ENCODE measurements at regions not wholly inside any gene's neighbourhood (a gene's known extent, or its start where the extent isn't known, plus 50 kb on each side); places are given as distances from the start of the nearest gene placed in this dataset.

DNA sequence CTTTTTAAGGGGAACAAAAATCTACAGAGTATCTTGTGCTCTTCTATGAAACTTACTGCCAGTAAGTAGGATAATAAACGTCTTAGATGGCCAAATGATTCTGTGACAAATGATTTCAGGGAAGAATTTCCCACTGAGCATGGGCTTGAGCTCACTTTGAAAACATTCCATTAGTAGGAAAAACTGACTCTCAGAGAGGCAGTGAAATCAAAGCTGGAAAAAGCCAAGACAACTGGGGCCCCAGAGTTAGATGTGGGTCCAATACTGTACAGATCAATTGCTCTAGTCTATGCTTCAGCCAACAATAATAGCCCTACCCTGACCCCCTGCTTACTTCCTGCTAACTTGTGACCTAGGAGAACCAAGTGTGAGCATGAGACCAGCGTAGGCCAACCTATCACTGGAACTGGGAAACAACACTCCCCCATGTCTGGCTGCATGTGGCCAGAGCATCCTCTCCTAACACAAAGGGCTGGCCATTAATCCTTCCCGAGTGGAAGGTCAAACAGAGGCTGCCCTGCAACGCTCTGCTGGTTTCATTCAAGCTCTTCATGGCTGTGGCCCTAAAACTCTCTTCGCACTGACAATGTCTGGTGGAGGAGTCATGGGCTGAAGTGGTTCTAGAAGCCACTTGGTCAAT, 68.8 kb downstream of the FOXB1 start:
- no peak for DNase-seq (ENCODE audit: low read depth)
- H3K4me3 ChIP-seq (ENCODE audit: low read depth, low read length), result no peak overlapping the region
- TF ChIP-seq, protein P1, sequence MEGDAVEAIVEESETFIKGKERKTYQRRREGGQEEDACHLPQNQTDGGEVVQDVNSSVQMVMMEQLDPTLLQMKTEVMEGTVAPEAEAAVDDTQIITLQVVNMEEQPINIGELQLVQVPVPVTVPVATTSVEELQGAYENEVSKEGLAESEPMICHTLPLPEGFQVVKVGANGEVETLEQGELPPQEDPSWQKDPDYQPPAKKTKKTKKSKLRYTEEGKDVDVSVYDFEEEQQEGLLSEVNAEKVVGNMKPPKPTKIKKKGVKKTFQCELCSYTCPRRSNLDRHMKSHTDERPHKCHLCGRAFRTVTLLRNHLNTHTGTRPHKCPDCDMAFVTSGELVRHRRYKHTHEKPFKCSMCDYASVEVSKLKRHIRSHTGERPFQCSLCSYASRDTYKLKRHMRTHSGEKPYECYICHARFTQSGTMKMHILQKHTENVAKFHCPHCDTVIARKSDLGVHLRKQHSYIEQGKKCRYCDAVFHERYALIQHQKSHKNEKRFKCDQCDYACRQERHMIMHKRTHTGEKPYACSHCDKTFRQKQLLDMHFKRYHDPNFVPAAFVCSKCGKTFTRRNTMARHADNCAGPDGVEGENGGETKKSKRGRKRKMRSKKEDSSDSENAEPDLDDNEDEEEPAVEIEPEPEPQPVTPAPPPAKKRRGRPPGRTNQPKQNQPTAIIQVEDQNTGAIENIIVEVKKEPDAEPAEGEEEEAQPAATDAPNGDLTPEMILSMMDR (IDR thresholded peaks at IDR 0.05; ENCODE audit: control insufficient read depth, extremely low read depth, insufficient read depth), result no peak

DNA sequence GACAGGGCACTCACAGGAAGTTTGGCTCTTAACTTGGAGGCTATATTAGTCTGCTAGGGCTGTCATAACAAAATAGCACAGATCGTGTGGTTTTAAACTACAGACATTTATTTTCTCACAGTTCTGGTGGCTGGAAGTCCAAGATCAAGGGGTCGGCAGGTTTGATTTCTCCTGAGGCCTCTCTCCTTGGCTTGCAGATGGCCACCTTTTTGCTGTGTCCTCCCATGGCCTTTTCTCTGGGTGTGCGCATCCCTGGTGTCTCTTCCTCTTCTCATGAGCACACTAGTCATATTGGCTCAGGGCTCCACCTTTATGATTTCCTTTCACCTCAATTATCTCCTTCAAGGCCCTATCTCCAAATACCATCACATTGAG, 69.3 kb downstream of the FOXB1 start:
- DNase-seq (ENCODE audit: low read depth), result no peak
- TF ChIP-seq, protein P1 (IDR thresholded peaks at IDR 0.05; ENCODE audit: control insufficient read depth, extremely low read depth, insufficient read depth), result no peak
- H3K4me3 ChIP-seq (ENCODE audit: low read depth, low read length), result no peak overlapping the region

DNA sequence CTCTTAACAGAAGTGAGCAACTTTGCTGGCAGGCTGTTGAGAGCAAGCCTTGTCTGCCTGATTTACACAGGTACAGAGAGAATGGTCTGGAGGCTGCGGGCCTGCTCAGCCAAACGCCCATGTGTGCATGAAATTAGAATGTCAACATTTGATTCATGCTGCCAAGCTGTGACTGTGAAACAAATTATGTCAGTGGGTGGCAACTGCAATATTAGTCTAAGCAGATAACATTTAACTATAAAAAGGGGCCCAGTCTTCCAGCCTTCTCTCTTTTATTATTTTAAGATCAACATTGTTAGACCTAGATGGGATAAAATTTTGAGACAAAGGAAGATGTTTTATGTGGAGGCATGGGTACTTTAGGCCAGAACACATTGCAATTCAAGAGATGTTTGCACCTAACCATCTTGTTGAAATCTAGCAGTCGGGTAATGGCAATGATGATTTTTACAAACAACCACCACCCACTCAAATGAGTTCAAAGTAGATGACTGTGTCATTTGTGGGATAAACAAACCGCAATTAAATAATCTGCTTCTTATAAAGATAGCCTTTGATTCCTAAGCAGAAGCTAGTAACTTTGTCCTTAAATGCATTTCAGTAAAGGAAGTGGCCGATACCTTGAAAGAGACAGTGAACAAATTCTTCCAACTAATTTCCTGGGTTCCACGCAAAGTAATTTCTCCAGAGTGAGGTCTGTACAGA, 70.2 kb downstream of the FOXB1 start:
- peak; percentile 80 for DNase-seq (ENCODE audit: low read depth)

DNA sequence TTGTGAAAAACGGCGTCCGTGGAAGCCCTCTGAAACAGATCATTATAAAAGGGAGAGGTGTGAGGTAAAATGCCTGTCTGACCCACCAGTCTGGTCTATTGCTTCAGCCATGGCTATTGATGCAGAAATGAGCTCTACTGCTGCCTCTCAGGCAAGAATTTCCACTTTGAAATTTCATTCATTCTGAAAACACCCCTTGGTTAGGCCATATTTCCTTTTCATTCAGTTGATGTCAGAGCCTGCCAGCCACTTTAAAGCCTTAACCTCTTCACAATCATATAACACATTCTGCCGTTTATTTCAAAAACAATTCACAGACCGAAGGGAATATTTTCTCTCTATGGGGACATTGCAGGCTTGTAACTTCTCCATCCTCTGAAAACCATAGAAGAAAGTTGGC, 71.9 kb downstream of the FOXB1 start:
- TF ChIP-seq, protein P1 (IDR thresholded peaks at IDR 0.05; ENCODE audit: control insufficient read depth, extremely low read depth, insufficient read depth), result no peak
- no peak overlapping the region for H3K4me3 ChIP-seq (ENCODE audit: low read depth, low read length)
- no peak for DNase-seq (ENCODE audit: low read depth)

More for the DNA sequence above, 70.2 kb downstream of the FOXB1 start:
- no peak overlapping the region for H3K4me3 ChIP-seq (ENCODE audit: low read depth, low read length)
- TF ChIP-seq, protein P1 (IDR thresholded peaks at IDR 0.05; ENCODE audit: control insufficient read depth, extremely low read depth, insufficient read depth), result no peak

DNA sequence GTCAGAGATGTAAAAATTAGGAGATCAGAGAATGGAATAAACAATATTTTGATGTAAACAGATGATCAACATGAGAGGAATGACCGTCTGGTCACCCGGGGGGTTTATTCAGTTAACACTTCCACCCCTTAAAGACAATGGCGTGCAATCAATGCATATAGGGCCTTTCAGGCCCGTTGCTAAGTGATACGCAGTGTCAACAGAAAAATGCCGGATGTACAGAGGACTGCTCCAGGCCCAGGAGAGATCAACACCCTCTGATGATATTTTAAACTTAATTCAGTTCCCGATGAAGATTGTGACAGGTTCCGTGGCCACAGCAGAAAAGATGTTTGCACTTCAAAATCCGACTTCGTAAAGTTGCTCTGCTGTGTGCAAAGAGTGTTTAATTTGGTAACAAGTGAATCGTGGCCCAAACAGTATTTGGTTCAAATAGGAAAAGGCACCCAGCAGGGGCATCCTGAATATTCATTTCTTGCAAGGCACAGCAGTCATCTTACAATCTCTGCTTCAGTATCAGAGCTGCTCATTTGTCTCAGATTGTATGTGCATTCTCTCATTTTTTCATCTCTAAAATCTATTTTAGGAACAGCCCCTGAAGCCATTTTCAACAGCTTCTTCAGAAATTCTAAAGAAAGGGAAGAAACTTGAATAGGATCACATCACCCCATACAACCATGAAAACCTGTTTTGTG, 72.6 kb downstream of the FOXB1 start:
- DNase-seq (ENCODE audit: low read depth), result no peak
- TF ChIP-seq, protein P1 (IDR thresholded peaks at IDR 0.05; ENCODE audit: control insufficient read depth, extremely low read depth, insufficient read depth), result no peak
- no peak overlapping the region for H3K4me3 ChIP-seq (ENCODE audit: low read depth, low read length)

DNA sequence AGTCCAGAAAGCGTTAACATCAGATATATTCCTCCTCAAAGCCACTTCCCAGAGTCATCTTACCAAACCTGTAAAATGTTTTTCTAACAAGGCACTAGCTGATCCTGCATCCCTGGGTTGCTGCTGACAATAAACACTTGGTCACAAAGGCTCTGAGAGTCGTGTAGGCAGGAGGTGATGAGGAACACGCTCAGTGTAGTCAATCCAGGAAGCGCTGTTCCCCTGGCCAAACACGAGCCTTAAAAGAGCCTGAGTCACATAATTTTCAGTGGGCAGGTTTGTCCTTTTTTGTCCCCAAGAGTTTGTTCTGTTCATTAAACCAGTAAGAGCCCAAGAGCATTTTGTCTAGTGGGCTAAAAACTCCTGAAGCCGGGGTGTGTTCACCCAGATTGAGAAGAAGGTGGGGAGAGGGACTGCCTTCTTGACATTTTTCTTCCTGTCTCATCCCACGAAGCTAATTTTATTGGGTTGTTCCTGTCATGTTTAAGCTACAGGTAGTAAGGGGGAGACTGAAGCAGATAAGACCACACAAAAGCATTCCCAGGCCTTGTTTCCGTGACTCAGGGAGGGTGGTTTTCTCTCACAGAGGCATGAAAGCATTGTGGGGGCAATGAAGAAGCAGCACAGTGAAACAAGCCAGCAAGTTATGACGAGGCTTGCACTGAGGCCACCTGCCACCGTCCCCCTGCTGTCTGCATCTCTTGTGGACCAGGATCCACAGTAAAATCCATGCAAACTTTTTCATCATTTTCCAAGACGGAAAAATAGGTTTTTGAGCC, 73.7 kb downstream of the FOXB1 start:
- H3K4me3 ChIP-seq (ENCODE audit: low read depth, low read length), result no peak overlapping the region
- TF ChIP-seq, protein P1 (IDR thresholded peaks at IDR 0.05; ENCODE audit: control insufficient read depth, extremely low read depth, insufficient read depth), result no peak
- DNase-seq (ENCODE audit: low read depth), result no peak

All from LNCaP clone FGC (cell line).